ENCODE measurements at regions not wholly inside any gene's neighbourhood (a gene's known extent, or its start where the extent isn't known, plus 50 kb on each side); places are given as distances from the start of the nearest gene placed in this dataset.
"Not testable (repeated sequence)": the region's sequence is repeated elsewhere in the genome, so short reads cannot be mapped to it uniquely, and the experiment has no call there.

- DNase-seq = no peak
Measured at GRCh38 chr18:73045037-73045436, 177.2 kb upstream of the NETO1 start.

- no peak for DNase-seq
Measured at GRCh38 chr18:73043611-73044010, 175.8 kb upstream of the NETO1 start.

GRCh38 chr18:73043211-73043610, 175.4 kb upstream of the NETO1 start:
- no peak for DNase-seq

- DNase-seq = no peak
Measured at GRCh38 chr18:73040247-73040646, 172.5 kb upstream of the NETO1 start.

- DNase-seq = no peak
Measured at GRCh38 chr18:73038336-73038735, 170.5 kb upstream of the NETO1 start.

- no peak for DNase-seq
Measured at GRCh38 chr18:73023975-73024374, 156.2 kb upstream of the NETO1 start.

- DNase-seq = no peak
Measured at GRCh38 chr18:73009691-73010090, 141.9 kb upstream of the NETO1 start.

- DNase-seq = no peak
Measured at GRCh38 chr18:73007915-73008308, 140.1 kb upstream of the NETO1 start.

GRCh38 chr18:73007195-73007914, 139.6 kb upstream of the NETO1 start:
- no peak for DNase-seq

GRCh38 chr18:73006331-73006730, 138.5 kb upstream of the NETO1 start:
- DNase-seq = no peak

GRCh38 chr18:73004260-73004659, 136.5 kb upstream of the NETO1 start:
- DNase-seq = no peak

- no peak for DNase-seq
Measured at GRCh38 chr18:72999971-73000607, 132.3 kb upstream of the NETO1 start.

GRCh38 chr18:72995558-72995957, 127.8 kb upstream of the NETO1 start:
- DNase-seq = no peak

- DNase-seq = no peak
Measured at GRCh38 chr18:72993250-72993649, 125.5 kb upstream of the NETO1 start.

GRCh38 chr18:72991379-72991778, 123.6 kb upstream of the NETO1 start:
- no peak for DNase-seq

- not testable (repeated sequence) for DNase-seq
Measured at GRCh38 chr18:72987570-72987969, 119.8 kb upstream of the NETO1 start.

- no peak for DNase-seq
Measured at GRCh38 chr18:72986103-72986502, 118.3 kb upstream of the NETO1 start.

GRCh38 chr18:72985686-72986085, 117.9 kb upstream of the NETO1 start:
- no peak for DNase-seq

- no peak for DNase-seq
Measured at GRCh38 chr18:72984290-72984689, 116.5 kb upstream of the NETO1 start.

- no peak for DNase-seq
Measured at GRCh38 chr18:72973841-72974240, 106.1 kb upstream of the NETO1 start.

- no peak for DNase-seq
Measured at GRCh38 chr18:72965616-72966015, 97.8 kb upstream of the NETO1 start.

- DNase-seq = not testable (repeated sequence)
Measured at GRCh38 chr18:72958195-72958594, 90.4 kb upstream of the NETO1 start.

- DNase-seq = no peak
Measured at GRCh38 chr18:72948439-72948838, 80.7 kb upstream of the NETO1 start.

GRCh38 chr18:72942766-72943165, 75.0 kb upstream of the NETO1 start:
- no peak for DNase-seq

GRCh38 chr18:72940986-72941385, 73.2 kb upstream of the NETO1 start:
- DNase-seq = no peak

Data from CD4-positive, alpha-beta T cell treated with Interleukin-4 for 4 hours (primary cell).